NCI-H187 (cell line): ENCODE measurements at regions not wholly inside any gene's neighbourhood (a gene's known extent, or its start where the extent isn't known, plus 50 kb on each side); places are given as distances from the start of the nearest gene placed in this dataset.
"Not testable (repeated sequence)": the region's sequence is repeated elsewhere in the genome, so short reads cannot be mapped to it uniquely, and the experiment has no call there.

Experiments used
- DNase-seq, 2 experiments: peaks; one replicate each; lab custom pipeline; 2025; lab: John Stamatoyannopoulos, UW

DNA sequence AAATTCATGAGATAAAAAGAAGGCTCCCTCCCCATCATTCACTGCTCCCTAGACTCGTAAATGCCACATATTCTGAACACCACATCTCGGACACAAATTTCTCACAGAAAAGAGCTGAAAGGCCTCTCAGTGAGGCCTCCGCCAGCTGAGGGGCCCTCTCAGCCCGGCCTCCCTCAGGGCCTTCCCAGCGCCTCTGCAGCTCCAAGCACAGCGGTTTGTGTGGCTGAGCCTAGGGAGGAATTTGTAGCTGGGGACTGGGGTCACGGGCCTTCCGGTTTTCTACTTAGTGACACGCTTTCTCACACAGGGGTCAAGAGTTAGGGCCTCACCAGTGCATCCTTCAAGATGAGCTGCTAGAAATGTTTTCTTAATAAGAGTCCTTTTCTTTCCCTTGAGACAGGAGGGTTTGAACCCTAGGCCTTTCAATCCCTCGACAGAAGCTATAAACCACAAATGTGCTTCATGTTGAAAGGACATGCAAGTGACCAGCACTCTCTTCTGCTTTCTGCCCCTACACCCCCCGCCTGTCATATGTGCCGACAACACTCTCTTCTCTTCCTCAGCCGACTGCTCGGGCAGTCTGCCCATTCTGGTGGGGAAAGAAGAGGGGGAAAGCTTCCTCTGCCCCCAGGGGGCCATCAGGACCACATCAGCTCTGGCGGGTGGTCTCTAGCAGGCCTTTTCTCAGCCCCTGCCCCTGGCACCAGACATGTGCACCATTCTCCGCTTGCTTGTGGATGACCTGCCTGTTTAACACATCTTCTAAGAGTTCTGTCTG is 104.9 kb downstream of the CHIC2 start:
- no peak for DNase-seq

GRCh38 chr4:53956454-53956853 is 108.0 kb downstream of the CHIC2 start:
- no peak for DNase-seq

DNA sequence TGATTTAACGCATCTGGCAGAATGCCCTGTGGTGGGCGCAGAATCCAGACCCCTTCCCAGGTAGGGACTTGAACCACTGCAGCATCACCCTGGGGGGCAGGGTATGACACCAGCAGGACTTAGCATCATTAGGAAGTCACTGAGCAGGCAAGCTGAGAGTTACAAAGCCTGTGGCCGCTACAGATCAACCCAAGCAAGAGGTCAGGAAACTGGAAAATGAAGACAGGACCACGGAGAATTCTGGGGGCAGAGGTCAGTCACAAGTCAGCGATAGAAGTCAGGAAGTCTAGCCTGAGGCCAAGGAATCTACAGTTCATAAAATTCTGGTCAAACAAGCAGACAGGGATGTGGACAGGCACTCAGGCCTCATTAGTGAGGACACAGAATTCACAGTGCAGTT is 108.4 kb downstream of the CHIC2 start:
- no peak for DNase-seq

DNA sequence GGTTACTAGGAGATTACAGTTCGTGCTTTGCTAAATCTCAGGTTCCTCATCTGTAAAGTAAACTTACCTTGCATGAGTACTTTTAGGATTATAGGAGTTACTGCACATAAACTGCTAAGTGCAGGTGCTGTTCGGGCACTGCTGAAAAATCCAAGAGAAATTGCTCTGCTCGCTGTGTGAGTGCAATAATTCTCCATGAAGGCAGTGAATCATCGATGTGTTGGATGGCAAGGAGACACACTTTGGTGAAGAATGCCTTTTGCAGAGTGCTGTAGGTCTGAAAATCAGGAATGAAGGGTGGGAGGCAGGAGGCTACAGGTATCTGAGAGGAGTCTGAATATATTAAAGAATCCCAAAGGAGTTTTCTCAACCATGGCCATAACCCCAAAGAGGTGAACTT is 113.0 kb downstream of the CHIC2 start:
- DNase-seq, result no peak

DNA sequence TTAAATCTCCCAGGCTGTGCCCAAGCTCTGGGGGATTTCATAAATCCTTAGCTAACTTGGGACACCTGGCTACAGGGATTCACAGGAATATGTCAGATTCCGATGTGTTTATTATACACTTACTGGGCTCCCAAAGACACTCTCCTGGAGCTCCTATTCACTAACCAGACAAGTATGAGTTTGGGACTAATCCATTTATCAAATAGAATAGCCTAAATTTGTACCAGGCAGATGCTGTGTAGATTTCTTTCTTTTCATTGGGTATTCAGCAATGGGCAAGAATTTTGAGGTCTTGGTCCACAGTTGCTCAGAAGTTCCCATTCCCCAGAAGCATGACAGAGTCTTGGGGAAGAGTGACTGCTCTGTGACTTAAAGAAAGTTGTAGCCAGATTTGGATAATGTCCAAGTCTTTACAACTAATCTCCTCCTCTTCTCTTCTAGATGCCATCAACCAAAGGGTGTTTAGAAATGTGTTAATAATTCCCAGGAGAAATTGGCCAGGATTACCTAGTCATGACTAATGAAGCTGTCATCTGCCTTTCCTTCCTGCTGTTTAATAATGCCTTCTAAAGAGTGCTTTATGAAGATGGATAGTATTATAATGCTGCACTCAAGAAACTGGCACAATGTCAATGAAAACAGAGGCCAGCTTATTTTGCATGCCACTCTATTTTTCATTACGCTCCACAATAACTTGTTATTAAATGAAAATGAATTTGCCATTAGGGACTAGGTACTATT is 120.9 kb downstream of the CHIC2 start:
- no peak for DNase-seq

DNA sequence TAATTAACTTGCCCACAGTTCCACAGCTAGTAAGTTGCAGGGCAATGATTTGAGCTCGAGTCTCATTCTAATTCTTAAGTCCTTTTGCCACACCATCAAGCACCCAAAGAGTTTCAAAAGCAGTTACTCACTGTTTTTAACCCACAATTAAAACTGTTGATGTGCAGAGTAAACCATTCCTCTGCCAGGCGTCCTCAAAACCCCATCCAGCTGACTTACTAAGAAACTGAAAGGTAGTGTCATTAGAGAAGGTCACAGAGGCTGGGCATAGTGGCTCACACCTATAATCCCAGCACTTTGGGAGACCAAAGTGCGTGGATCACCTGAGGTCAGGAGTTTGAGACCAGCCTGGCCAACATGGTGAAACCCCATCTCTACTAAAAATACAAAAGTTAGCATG is 121.7 kb downstream of the CHIC2 start:
- DNase-seq, result no peak

DNA sequence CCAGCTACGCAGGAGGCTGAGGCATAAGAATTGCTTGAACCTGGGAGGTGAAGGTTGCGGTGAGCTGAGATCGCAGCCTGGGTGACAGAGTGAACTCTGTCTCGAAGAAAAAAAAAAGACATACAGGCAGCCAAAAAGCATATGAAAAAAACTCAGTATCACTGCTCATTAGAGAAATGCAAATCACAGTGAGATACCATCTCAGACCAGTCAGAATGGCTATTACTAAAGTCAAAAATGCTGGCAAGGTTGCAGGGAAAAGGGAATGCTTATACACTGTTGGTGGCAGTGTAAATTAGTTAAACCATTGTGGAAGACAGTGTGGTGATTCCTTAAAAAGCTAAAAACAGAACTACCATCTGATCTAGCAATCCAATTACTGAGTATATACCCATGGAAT is 123.1 kb downstream of the CHIC2 start:
- DNase-seq, result no peak

DNA sequence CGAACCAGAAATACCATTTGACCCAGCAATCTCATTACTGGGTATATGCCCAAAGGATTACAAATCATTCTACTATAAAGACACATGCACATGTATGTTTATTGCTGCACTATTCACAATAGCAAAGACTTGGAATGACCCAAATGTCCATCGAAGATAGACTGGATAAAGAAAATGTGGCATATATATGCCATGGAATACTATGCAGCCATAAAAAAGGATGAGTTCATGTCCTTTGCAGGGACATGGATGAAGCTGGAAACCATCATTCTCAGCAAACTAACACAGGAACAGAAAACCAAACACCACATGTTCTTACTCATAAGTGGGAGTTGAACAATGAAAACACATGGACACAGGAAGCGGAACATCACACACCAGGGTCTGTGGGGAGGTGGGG is 124.5 kb downstream of the CHIC2 start:
- not testable (repeated sequence) for DNase-seq

DNA sequence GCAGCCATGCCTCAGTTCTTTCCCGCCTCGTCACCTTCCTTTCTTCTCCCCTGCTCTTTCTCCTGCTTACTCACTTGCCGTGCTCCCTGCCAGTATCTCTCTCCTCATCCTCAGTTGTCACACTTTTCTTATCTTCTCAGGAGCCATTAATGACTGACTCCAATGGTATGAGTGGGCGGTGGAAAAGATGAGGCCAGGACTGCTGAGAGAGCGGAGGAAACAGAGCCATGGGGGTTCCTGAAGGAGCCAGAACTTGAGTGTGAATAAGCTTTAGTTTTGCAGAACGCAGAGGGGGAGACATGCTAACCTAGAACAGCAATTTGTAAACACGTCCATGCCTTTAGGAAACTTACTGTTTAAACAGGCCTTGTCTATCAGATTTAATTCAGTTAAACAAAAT is 126.5 kb downstream of the CHIC2 start:
- DNase-seq, result no peak

DNA sequence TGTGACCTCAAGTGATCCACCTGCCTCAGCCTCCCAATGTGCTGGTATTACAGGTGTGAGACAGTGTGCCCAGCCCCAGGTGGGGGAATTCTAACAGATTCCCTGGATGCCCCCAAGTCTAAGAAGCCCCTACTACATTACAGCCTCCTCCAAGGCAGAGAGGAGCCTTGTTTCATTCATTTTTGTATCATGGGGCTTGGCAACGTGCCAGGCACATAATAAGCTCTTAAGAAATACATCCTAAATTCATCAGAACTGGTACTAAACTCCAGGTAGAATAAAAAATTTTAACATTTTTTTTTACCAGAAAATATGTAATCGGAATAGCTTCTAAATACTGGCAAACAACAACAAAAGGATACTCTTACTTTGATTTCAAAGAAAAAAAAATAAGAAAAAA is 127.1 kb downstream of the CHIC2 start:
- DNase-seq, result no peak

DNA sequence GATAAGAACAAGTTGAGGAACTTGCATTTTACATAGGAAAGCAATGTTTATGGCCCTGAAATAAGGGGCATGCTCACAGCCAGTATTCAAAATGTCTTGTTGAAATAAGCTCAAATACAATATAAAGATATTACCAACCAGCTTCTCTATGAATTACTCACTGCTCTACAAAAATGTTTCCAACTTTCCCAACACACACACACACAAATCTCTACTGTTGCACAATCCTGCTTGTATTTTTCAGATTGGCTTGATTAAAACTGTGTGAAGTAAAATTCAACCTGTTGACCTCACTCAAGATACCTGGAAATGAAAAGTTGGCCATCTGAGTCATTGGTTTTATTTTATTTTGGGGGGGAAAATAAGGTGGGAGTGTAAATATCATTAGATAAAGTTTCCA is 128.6 kb downstream of the CHIC2 start:
- DNase-seq, result no peak

GRCh38 chr4:53932796-53933610 is 131.4 kb downstream of the CHIC2 start:
- DNase-seq, result no peak

- DNase-seq, result no peak
Measured at GRCh38 chr4:53931461-53931961, 132.9 kb downstream of the CHIC2 start.

DNA sequence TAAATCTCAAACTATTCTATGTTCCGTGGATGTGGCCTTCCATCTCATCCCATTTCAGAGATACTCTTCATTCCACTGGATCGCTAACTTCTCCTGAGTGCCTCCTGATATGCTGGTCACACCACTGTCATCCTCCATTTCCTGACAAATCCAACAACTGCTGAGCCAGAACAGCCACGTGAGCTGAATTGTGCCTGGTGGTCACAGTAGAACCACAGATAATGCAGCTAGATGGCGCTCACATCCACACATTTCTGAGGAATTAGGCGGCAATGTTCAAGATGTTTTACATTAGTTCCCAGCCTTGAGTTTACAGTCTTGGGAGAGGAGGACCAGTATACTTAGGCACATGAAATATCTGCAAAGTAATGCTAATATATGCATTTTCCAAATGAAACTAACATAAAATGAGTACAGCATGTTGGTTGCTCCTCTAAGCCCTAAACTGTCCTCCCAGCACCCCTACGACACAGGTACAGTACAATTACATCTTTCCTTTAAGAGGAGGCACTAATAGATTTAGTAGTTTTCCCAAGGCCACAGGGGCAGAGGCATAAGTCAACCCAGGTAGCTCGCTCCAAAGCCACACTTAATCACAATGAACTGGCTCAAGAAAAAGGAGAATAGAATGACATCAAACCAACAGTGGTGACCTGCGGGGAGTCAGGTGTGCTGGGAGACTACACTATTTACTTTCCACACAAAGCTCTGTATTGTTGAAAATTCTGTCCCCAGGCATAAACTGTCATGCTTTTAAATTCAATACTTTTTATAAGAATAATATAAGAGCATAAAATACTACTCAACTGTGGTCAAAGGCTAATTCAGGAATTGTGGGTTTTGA is 134.2 kb downstream of the CHIC2 start:
- peak; percentile 5 to 22 for DNase-seq

- DNase-seq, result no peak
Measured at GRCh38 chr4:53929311-53929710, 135.1 kb downstream of the CHIC2 start.

DNA sequence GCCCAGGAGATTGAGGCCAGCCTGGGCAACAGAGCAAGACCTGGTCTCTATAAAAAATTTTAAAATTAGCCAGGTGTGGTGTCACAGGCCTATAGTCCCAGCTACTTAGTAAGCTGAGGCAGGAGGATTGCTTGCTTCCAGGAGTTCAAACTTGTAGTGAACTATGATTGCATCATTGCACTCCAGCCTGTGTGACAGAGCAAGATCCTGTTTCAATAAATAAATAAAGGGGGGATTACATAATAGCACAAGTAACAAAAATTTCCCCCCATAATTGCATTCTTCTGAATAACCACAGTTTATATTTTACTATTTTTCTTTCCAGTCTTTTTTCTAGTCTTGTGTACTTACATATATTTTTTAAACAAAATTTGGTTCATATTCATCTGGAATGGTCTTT is 135.6 kb downstream of the CHIC2 start:
- DNase-seq, result no peak

GRCh38 chr4:53925050-53925605 is 139.3 kb downstream of the CHIC2 start:
- no peak for DNase-seq

- DNase-seq, result no peak
Measured at GRCh38 chr4:53924333-53925049, 139.9 kb downstream of the CHIC2 start.

- DNase-seq, result no peak
Measured at GRCh38 chr4:53923921-53924320, 140.5 kb downstream of the CHIC2 start.

DNA sequence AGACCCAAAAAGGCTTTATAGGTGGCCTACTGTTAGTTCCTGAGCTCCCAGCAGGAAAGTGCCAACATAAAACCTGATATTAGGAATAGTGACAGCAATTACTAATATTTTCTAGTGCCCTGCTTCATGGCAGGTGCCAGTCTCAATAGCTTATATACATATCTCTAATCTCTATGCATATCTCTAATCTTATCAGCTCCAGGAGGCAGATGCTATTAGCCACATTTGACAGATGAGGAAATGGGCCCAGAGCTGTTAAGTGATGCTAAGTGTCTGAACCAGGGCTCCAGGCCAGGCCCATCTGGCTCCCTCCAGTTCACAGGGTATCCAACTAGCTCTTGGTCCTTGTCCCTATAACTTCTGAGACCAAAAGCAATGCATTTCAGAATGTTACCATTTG is 142.5 kb downstream of the CHIC2 start:
- no peak for DNase-seq

GRCh38 chr4:53920883-53921282 is 143.5 kb downstream of the CHIC2 start:
- no peak for DNase-seq
